GM12878 (cell line): ENCODE measurements at regions not wholly inside any gene's neighbourhood (a gene's known extent, or its start where the extent isn't known, plus 50 kb on each side); places are given as distances from the start of the nearest gene placed in this dataset.

Experiments used
- ATAC-seq: fragments of 200-7000 bp; cut with Tn5 transposase; 3 replicates; pipeline ENCODE4 v1.9.1; 2020; ENCODE audit warnings: mild to moderate bottlenecking, moderate library complexity
- BruUV-seq: library from RNA; stranded (reverse); fragments of 400-500 nt; replicated peaks from 2 replicates; lab custom pipeline; 2021; lab: Mats Ljungman, UMichigan
- CTCF ChIA-PET: fragments of 300-600 bp; sonication (Branson Sonifier 250); formaldehyde crosslinking; extraction: SDS; loops from one replicate; lab custom pipeline; 2021; ENCODE audit warnings: inconsistent platforms; lab: Yijun Ruan, JAX
- POLR2A ChIA-PET: fragments of 350-600 bp; formaldehyde crosslinking; extraction: SDS; loops from one replicate; lab custom pipeline; 2021; ENCODE audit warnings: inconsistent platforms; lab: Charles Lee
- RAD21 ChIA-PET: fragments of 300-600 bp; sonication (Branson Sonifier 250); formaldehyde crosslinking; loops from one replicate; lab custom pipeline; 2023; ENCODE audit warnings: antibody characterized with exemption; ENCODE audit not compliant: unreplicated experiment; lab: Charles Lee
- SMC1A ChIA-PET: fragments of 300-600 bp; sonication (Branson Sonifier 250); formaldehyde crosslinking; loops from one replicate; lab custom pipeline; 2023; ENCODE audit not compliant: unreplicated experiment, uncharacterized antibody; lab: Charles Lee
- DNase-seq: peaks from one replicate; pipeline ENCODE4 v3.0.0-alpha.2; 2011; ENCODE audit warnings: low read depth, low spot score
- FAIRE-seq: peaks from 3 replicates; lab custom pipeline; 2011; peaks lifted over from hg19 to GRCh38; lab: Jason Lieb, UNC
- H2AFZ ChIP-seq: 2 replicates; pipeline ENCODE4 v1.6.0; 2011; ENCODE audit warnings: low read depth, low read length, control low read depth; ENCODE audit not compliant: control insufficient read depth
- H3K27ac ChIP-seq: 2 replicates; pipeline ENCODE4 v1.5.1; 2011; ENCODE audit warnings: control low read depth; ENCODE audit not compliant: control insufficient read depth, insufficient read depth
- H3K27me3 ChIP-seq, 2 experiments: replicated peaks in 1 of 2; 2 replicates each; pipeline versions ENCODE4 v1.6.0 to v1.6.1; 2011; ENCODE audit warnings: low read length in 1 of 2; ENCODE audit not compliant: control insufficient read depth in 2 of 2, insufficient read depth in 2 of 2
- H3K36me3 ChIP-seq, 2 experiments: 2 replicates each; pipeline ENCODE4 v1.5.1; 2011; ENCODE audit warnings: low read length in 1 of 2; ENCODE audit not compliant: control insufficient read depth in 2 of 2, insufficient read depth in 2 of 2
- H3K4me1 ChIP-seq: 2 replicates; pipeline ENCODE4 v1.6.1; 2011; ENCODE audit warnings: mild to moderate bottlenecking, low read length, moderate library complexity, mixed read lengths; ENCODE audit not compliant: control insufficient read depth, insufficient read depth
- H3K4me2 ChIP-seq: 2 replicates; pipeline ENCODE4 v1.6.0; 2011; ENCODE audit warnings: control low read depth; ENCODE audit not compliant: control insufficient read depth, insufficient read depth
- H3K4me3 ChIP-seq: fragments of 200-600 bp; sonication (generic); 2 replicates; pipeline ENCODE4 v1.5.1; 2016
- H3K79me2 ChIP-seq: 2 replicates; pipeline ENCODE4 v1.6.0; 2011; ENCODE audit warnings: low read length; ENCODE audit not compliant: control insufficient read depth, insufficient read depth
- H3K9ac ChIP-seq: 2 replicates; pipeline ENCODE4 v1.8.0; 2011; ENCODE audit warnings: low read length, control low read depth, mixed read lengths; ENCODE audit not compliant: control insufficient read depth, insufficient read depth
- H3K9me3 ChIP-seq: replicated peaks from 3 replicates; pipeline ENCODE4 v1.5.1; 2011; ENCODE audit warnings: mild to moderate bottlenecking, low read length; ENCODE audit not compliant: control insufficient read depth, insufficient read depth
- H4K20me1 ChIP-seq: 2 replicates; pipeline ENCODE4 v1.6.0; 2011; ENCODE audit not compliant: control insufficient read depth, insufficient read depth
- BHLHE40 ChIP-seq, 2 experiments: fragments of 450-650 bp in 1 of 2; IDR thresholded peaks; 2 replicates each; pipeline ENCODE4 v1.6.1; 2011 to 2017; ENCODE audit warnings: low read depth in 2 of 2, borderline replicate concordance in 1 of 2, improper control_type of control experiment in 1 of 2, low read length in 1 of 2, mild to moderate bottlenecking in 1 of 2
- CEBPB ChIP-seq, 2 experiments: fragments of 150-350 bp in 1 of 2; IDR thresholded peaks; 2 replicates each; pipeline ENCODE4 v1.6.1; 2012 to 2014; ENCODE audit warnings: low read depth in 2 of 2, low read length in 2 of 2, borderline replicate concordance in 1 of 2, inconsistent platforms in 1 of 2
- MAX ChIP-seq: IDR thresholded peaks from 2 replicates; pipeline ENCODE4 v1.6.1; 2012; ENCODE audit warnings: low read depth, low read length, improper control_type of control experiment
- MXI1 ChIP-seq: fragments of 150-350 bp; IDR thresholded peaks from 2 replicates; pipeline ENCODE4 v1.6.1; 2011; ENCODE audit warnings: low read depth, mild to moderate bottlenecking, inconsistent platforms, low read length, improper control_type of control experiment
- MYB ChIP-seq: fragments of 150-350 bp; IDR thresholded peaks from 2 replicates; pipeline ENCODE4 v1.6.1; 2014; ENCODE audit warnings: mild to moderate bottlenecking, low read depth, low read length, borderline replicate concordance
- NFXL1 ChIP-seq: fragments of 450-650 bp; IDR thresholded peaks from 2 replicates; pipeline ENCODE4 v1.6.1; 2017; ENCODE audit warnings: antibody characterized with exemption, mild to moderate bottlenecking, borderline replicate concordance
- POLR2AphosphoS2 ChIP-seq: IDR thresholded peaks from 2 replicates; pipeline ENCODE4 v1.6.1; 2011; ENCODE audit warnings: low read depth, mild to moderate bottlenecking, low read length, improper control_type of control experiment, moderate library complexity
- SUZ12 ChIP-seq: fragments of 200-600 bp; sonication (generic); IDR thresholded peaks from one replicate; pipeline ENCODE4 v1.6.1; 2018; ENCODE audit warnings: antibody characterized with exemption, mild to moderate bottlenecking; ENCODE audit not compliant: unreplicated experiment
- ZNF687 ChIP-seq: fragments of 450-650 bp; IDR thresholded peaks from 2 replicates; pipeline ENCODE4 v1.6.1; 2017; ENCODE audit warnings: mild to moderate bottlenecking, moderate library complexity
- WGBS: methylation state at CpG from one replicate; pipeline ENCODE4 v1.1.6; 2016; ENCODE audit warnings: low lambda C conversion rate; ENCODE audit not compliant: insufficient replicate concordance, insufficient coverage; ENCODE audit errors: missing lambda C conversion rate; 5-methylcytosine and 5-hydroxymethylcytosine counted together
- in situ Hi-C: fragments of 300-500 bp; cut with MboI; formaldehyde crosslinking; loops from 9 replicates; pipeline ENCODE4 v1.14.3; 2018; ENCODE audit warnings: mixed read lengths
- intact Hi-C: fragments of 100-400 bp; cut with micrococcal nuclease; formaldehyde crosslinking; loops from one replicate; pipeline ENCODE4 v1.14.2; 2022; ENCODE audit not compliant: unreplicated experiment
- TF ChIP-seq, protein P1 (sequence below): fragments of 450-650 bp; IDR thresholded peaks from 2 replicates; pipeline ENCODE4 v1.6.1; 2017; ENCODE audit warnings: mild to moderate bottlenecking, low read depth, inconsistent platforms; ENCODE audit not compliant: poor library complexity, severe bottlenecking

DNA sequence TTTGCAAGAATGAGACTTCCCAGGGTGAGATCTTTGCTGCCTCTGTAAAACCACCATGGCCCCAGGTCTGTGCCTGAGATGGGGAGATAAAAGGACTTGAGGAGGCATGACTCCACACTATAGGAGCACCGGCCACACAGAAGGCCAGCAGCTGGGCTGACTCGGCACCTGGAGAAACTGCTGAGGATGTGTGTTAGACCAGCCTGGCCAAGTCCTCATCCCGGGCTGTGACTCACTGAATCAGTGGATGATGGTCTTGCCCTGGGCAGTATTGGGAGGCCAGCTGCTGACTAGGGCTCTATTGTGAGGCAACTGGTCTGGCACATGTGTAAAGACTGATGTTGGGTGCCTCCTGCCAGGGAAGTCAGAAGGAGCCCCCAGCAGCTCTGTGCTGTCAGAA lies 286.2 kb downstream of the ACTL7B start:
- in situ Hi-C loops: loop anchor here (5.0 to 10.0 kb wide), 2 partner anchors 1082 to 1145 kb away; partner anchors contain the start of gene KLF4
- FAIRE-seq: no peak

More for the DNA sequence above, 286.2 kb downstream of the ACTL7B start:
- H4K20me1 ChIP-seq: no peaks in the 10 kb centered on the region
- H3K4me2 ChIP-seq: no peak overlapping the region
- H3K79me2 ChIP-seq: no peaks in the 10 kb centered on the region
- ChIA-PET POLR2A (no interaction called here), SMC1A (interaction anchor here (0.8 to 1.3 kb wide), 2 partner anchors 37 to 129 kb away, joined by 3 read pairs; no protein-coding TSS in a partner anchor), RAD21 (interaction anchor here (0.6 kb wide), 1 partner anchor 1129 kb away, joined by 3 read pairs; no protein-coding TSS in a partner anchor), CTCF (interaction anchor here (0.8 to 1.5 kb wide), 4 partner anchors 11 to 1514 kb away, joined by 3 read pairs; no protein-coding TSS in a partner anchor)
- no TSS peak for BruUV-seq
- no peak overlapping the region for H3K4me3 ChIP-seq
- 18% methylated on average over 3 of the region's 3 CpGs for WGBS
- H3K9me3 ChIP-seq: no peaks in the 10 kb centered on the region
- no peak overlapping the region for H3K27ac ChIP-seq
- H3K4me1 ChIP-seq: no peaks in the 10 kb centered on the region
- intact Hi-C loops: loop anchor here (5.0 kb wide), 5 partner anchors 102 to 1102 kb away; no protein-coding TSS in a partner anchor
- ATAC-seq (no peak), DNase-seq (no peak)
- no peak overlapping the region for H2AFZ ChIP-seq
- no peaks in the 10 kb centered on the region; a peak in 1 of 4 replicates for H3K27me3 ChIP-seq
- H3K36me3 ChIP-seq: no peaks in the 10 kb centered on the region
- H3K9ac ChIP-seq: no peak overlapping the region
- TF ChIP-seq ZNF687 (no peak), SUZ12 (no peak), MAX (no peak), CEBPB (IDR thresholded peaks at IDR 0.05; ENCODE audit: borderline replicate concordance in 1 of 2, low read depth in 2 of 2, low read length in 2 of 2) (no peak), NFXL1 (no peak), MYB (no peak), BHLHE40 (IDR thresholded peaks at IDR 0.05; ENCODE audit: borderline replicate concordance in 1 of 2, low read depth in 2 of 2, low read length in 1 of 2) (no peak), MXI1 (no peak), POLR2AphosphoS2 (no peak)
- TF ChIP-seq, protein P1, sequence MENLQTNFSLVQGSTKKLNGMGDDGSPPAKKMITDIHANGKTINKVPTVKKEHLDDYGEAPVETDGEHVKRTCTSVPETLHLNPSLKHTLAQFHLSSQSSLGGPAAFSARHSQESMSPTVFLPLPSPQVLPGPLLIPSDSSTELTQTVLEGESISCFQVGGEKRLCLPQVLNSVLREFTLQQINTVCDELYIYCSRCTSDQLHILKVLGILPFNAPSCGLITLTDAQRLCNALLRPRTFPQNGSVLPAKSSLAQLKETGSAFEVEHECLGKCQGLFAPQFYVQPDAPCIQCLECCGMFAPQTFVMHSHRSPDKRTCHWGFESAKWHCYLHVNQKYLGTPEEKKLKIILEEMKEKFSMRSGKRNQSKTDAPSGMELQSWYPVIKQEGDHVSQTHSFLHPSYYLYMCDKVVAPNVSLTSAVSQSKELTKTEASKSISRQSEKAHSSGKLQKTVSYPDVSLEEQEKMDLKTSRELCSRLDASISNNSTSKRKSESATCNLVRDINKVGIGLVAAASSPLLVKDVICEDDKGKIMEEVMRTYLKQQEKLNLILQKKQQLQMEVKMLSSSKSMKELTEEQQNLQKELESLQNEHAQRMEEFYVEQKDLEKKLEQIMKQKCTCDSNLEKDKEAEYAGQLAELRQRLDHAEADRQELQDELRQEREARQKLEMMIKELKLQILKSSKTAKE: no peak
